ENCODE measurements at regions not wholly inside any gene's neighbourhood (a gene's known extent, or its start where the extent isn't known, plus 50 kb on each side); places are given as distances from the start of the nearest gene placed in this dataset.
A peak's percentile ranks its signal among the peaks of the same experiment; 100 is the strongest.

- Histone ChIP-seq H3K9ac (no peak overlapping the region), H3F3A (replicated peaks; ENCODE audit: insufficient read depth) (no peaks in the 10 kb centered on the region), H3K4me3 (ENCODE audit: low read depth in 2 of 2, low read length in 1 of 2) (no peak overlapping the region), H3K27me3 (ENCODE audit: insufficient read depth) (no peaks in the 10 kb centered on the region), H3K79me2 (ENCODE audit: insufficient read depth) (no peaks in the 10 kb centered on the region), H3K27ac (ENCODE audit: low read depth in 2 of 2, low read length in 1 of 2) (no peak overlapping the region), H4K20me1 (ENCODE audit: insufficient read depth) (no peaks in the 10 kb centered on the region), H3K4me1 (ENCODE audit: control insufficient read depth in 1 of 2, insufficient read depth in 2 of 2, low read depth in 1 of 2, low read length in 1 of 2) (peaks cover 0 to 15% of the 10 kb centered on the region in 2 experiments; a peak in 1 of 4 replicates), H3K4me2 (no peak overlapping the region), H3K9me2 (no peaks in the 10 kb centered on the region), H3K9me3 (no peaks in the 10 kb centered on the region), H2AFZ (ENCODE audit: low read depth) (no peak overlapping the region), H3K36me3 (replicated peaks in 1 of 2; ENCODE audit: control insufficient read depth in 1 of 2, insufficient read depth in 2 of 2, low read length in 1 of 2) (no peaks in the 10 kb centered on the region)
- 0% methylated on average over 1 of the region's 1 CpG for WGBS (ENCODE audit: low lambda C conversion rate)
- CTCF ChIA-PET = interaction anchor here (0.5 to 12.3 kb wide), 44 partner anchors 10 to 183 kb away, joined by 3 to 129 read pairs (median 5); partner anchors contain the start of gene FHL2
- POLR2A ChIA-PET = no interaction called here
- TF ChIP-seq RCOR1 (IDR thresholded peaks at IDR 0.05; ENCODE audit: low read length) (no peak), RAD21 (IDR thresholded peaks at IDR 0.05; ENCODE audit: low read length) (peak; percentile 88), NRF1 (IDR thresholded peaks at IDR 0.05; ENCODE audit: low read depth, low read length) (no peak), CTCF (IDR thresholded peaks at IDR 0.05) (peak; percentile 74), SMC3 (IDR thresholded peaks at IDR 0.05; ENCODE audit: low read depth, low read length) (peak; percentile 66)
- peak; percentile 46 for DNase-seq
Measured at GRCh38 chr2:105521176-105521575, 122.3 kb upstream of the FHL2 start.

GRCh38 chr2:105519516-105519915 lies 120.7 kb upstream of the FHL2 start:
- ChIA-PET CTCF (interaction anchor here (0.6 to 12.3 kb wide), 12 partner anchors 9 to 284 kb away, joined by 3 to 129 read pairs (median 4); no protein-coding TSS in a partner anchor), POLR2A (no interaction called here)
- Histone ChIP-seq H2AFZ (ENCODE audit: low read depth) (no peak overlapping the region), H3K4me1 (ENCODE audit: control insufficient read depth in 1 of 2, insufficient read depth in 2 of 2, low read depth in 1 of 2, low read length in 1 of 2) (peaks cover 0 to 21% of the 10 kb centered on the region in 2 experiments; a peak in 1 of 4 replicates), H3K36me3 (replicated peaks in 1 of 2; ENCODE audit: control insufficient read depth in 1 of 2, insufficient read depth in 2 of 2, low read length in 1 of 2) (no peaks in the 10 kb centered on the region), H3F3A (replicated peaks; ENCODE audit: insufficient read depth) (no peaks in the 10 kb centered on the region), H3K4me3 (ENCODE audit: low read depth in 2 of 2, low read length in 1 of 2) (no peak overlapping the region), H3K9me3 (no peaks in the 10 kb centered on the region), H3K9me2 (no peaks in the 10 kb centered on the region), H3K79me2 (ENCODE audit: insufficient read depth) (no peaks in the 10 kb centered on the region), H3K27me3 (ENCODE audit: insufficient read depth) (0 out of 2 replicates have a peak, but pooled peaks cover under 1% of the 10 kb centered on the region), H4K20me1 (ENCODE audit: insufficient read depth) (no peaks in the 10 kb centered on the region), H3K4me2 (no peak overlapping the region), H3K9ac (no peak overlapping the region), H3K27ac (ENCODE audit: low read depth in 2 of 2, low read length in 1 of 2) (no peak overlapping the region)
- DNase-seq = no peak
- 62% methylated on average over 3 of the region's 3 CpGs for WGBS (ENCODE audit: low lambda C conversion rate)
- TF ChIP-seq GATA2 (CRISPR knock-in tag; IDR thresholded peaks at IDR 0.05) (no peak), CHD2 (IDR thresholded peaks at IDR 0.05; ENCODE audit: low read length, partially characterized antibody) (no peak), MEF2A (IDR thresholded peaks at IDR 0.05; ENCODE audit: borderline replicate concordance, low read depth) (no peak), ELF1 (IDR thresholded peaks at IDR 0.05) (no peak), FOXM1 (IDR thresholded peaks at IDR 0.05; ENCODE audit: low read depth) (no peak), NFIC (IDR thresholded peaks at IDR 0.05; ENCODE audit: borderline replicate concordance) (no peak), SMC3 (IDR thresholded peaks at IDR 0.05; ENCODE audit: low read depth, low read length) (no peak), TEAD4 (IDR thresholded peaks at IDR 0.05; ENCODE audit: borderline replicate concordance, insufficient read depth) (no peak), TCF12 (IDR thresholded peaks at IDR 0.05) (no peak), JUND (IDR thresholded peaks at IDR 0.05) (no peak), EP300 (IDR thresholded peaks at IDR 0.05; ENCODE audit: borderline replicate concordance in 1 of 2, low read depth in 1 of 2, low read length in 1 of 2) (no peak)

Data from SK-N-SH (cell line).